ENCODE measurements at regions not wholly inside any gene's neighbourhood (a gene's known extent, or its start where the extent isn't known, plus 50 kb on each side); places are given as distances from the start of the nearest gene placed in this dataset.

GRCh38 chr15:47988564-47988963, 132.2 kb upstream of the SLC24A5 start:
- Histone ChIP-seq H3K9me3 (ENCODE audit: insufficient read depth, low read length, severe bottlenecking) (no peaks in the 10 kb centered on the region), H3K4me2 (ENCODE audit: insufficient read depth, low read length) (no peak overlapping the region), H3K4me3 (ENCODE audit: low read depth in 1 of 2, low read length in 2 of 2) (no peak overlapping the region), H3K79me2 (ENCODE audit: insufficient read depth, low read length) (no peaks in the 10 kb centered on the region), H3K4me1 (ENCODE audit: insufficient read depth, low read length) (no peaks in the 10 kb centered on the region), H3K9ac (ENCODE audit: low read depth, low read length) (no peak overlapping the region), H2AFZ (ENCODE audit: low read depth, low read length) (no peak overlapping the region), H3K27me3 (ENCODE audit: insufficient read depth, low read length, poor library complexity) (no peaks in the 10 kb centered on the region), H4K20me1 (ENCODE audit: insufficient read depth, low read length) (no peaks in the 10 kb centered on the region), H3K27ac (ENCODE audit: low read length) (no peak overlapping the region), H3K36me3 (ENCODE audit: insufficient read depth, low read length) (no peaks in the 10 kb centered on the region)
- DNase-seq (no peak), ATAC-seq (ENCODE audit: insufficient read depth, low read depth) (no peak)
- TF ChIP-seq EZH2 (IDR thresholded peaks at IDR 0.05; ENCODE audit: borderline replicate concordance, low read depth, low read length, severe bottlenecking), result no peak
- no peak for TF ChIP-seq CTCF (IDR thresholded peaks at IDR 0.05; ENCODE audit: borderline replicate concordance, extremely low read depth, low read length, poor library complexity, severe bottlenecking)

- DNase-seq, result no peak
- Histone ChIP-seq H3K9ac (ENCODE audit: low read depth, low read length) (no peak overlapping the region), H4K20me1 (ENCODE audit: insufficient read depth, low read length) (no peaks in the 10 kb centered on the region), H3K36me3 (ENCODE audit: insufficient read depth, low read length) (no peaks in the 10 kb centered on the region), H3K79me2 (ENCODE audit: insufficient read depth, low read length) (no peaks in the 10 kb centered on the region), H3K9me3 (ENCODE audit: insufficient read depth, low read length, severe bottlenecking) (no peaks in the 10 kb centered on the region), H3K4me2 (ENCODE audit: insufficient read depth, low read length) (no peak overlapping the region), H3K4me3 (ENCODE audit: low read depth in 1 of 2, low read length in 2 of 2) (no peak overlapping the region), H2AFZ (ENCODE audit: low read depth, low read length) (no peak overlapping the region), H3K27me3 (ENCODE audit: insufficient read depth, low read length, poor library complexity) (no peaks in the 10 kb centered on the region), H3K4me1 (ENCODE audit: insufficient read depth, low read length) (no peaks in the 10 kb centered on the region), H3K27ac (ENCODE audit: low read length) (no peak overlapping the region)
- TF ChIP-seq CTCF (IDR thresholded peaks at IDR 0.05; ENCODE audit: borderline replicate concordance, extremely low read depth, low read length, poor library complexity, severe bottlenecking) (no peak), EZH2 (IDR thresholded peaks at IDR 0.05; ENCODE audit: borderline replicate concordance, low read depth, low read length, severe bottlenecking) (no peak)
- no peak for ATAC-seq (ENCODE audit: insufficient read depth, low read depth)
These were observed 130.0 kb upstream of the SLC24A5 start for GRCh38 chr15:47990821-47991220.

GRCh38 chr15:47991357-47991756, 129.4 kb upstream of the SLC24A5 start:
- ATAC-seq (ENCODE audit: insufficient read depth, low read depth) (no peak), DNase-seq (no peak)
- Histone ChIP-seq H4K20me1 (ENCODE audit: insufficient read depth, low read length) (no peaks in the 10 kb centered on the region), H3K4me1 (ENCODE audit: insufficient read depth, low read length) (no peaks in the 10 kb centered on the region), H3K79me2 (ENCODE audit: insufficient read depth, low read length) (no peaks in the 10 kb centered on the region), H3K9ac (ENCODE audit: low read depth, low read length) (no peak overlapping the region), H3K36me3 (ENCODE audit: insufficient read depth, low read length) (no peaks in the 10 kb centered on the region), H3K27me3 (ENCODE audit: insufficient read depth, low read length, poor library complexity) (no peaks in the 10 kb centered on the region), H3K9me3 (ENCODE audit: insufficient read depth, low read length, severe bottlenecking) (no peaks in the 10 kb centered on the region), H3K4me2 (ENCODE audit: insufficient read depth, low read length) (no peak overlapping the region), H2AFZ (ENCODE audit: low read depth, low read length) (no peak overlapping the region), H3K4me3 (ENCODE audit: low read depth in 1 of 2, low read length in 2 of 2) (no peak overlapping the region), H3K27ac (ENCODE audit: low read length) (no peak overlapping the region)
- TF ChIP-seq CTCF (IDR thresholded peaks at IDR 0.05; ENCODE audit: borderline replicate concordance, extremely low read depth, low read length, poor library complexity, severe bottlenecking), result no peak
- no peak for TF ChIP-seq EZH2 (IDR thresholded peaks at IDR 0.05; ENCODE audit: borderline replicate concordance, low read depth, low read length, severe bottlenecking)

GRCh38 chr15:47993051-47993450, 127.7 kb upstream of the SLC24A5 start:
- Histone ChIP-seq H3K9me3 (ENCODE audit: insufficient read depth, low read length, severe bottlenecking) (no peaks in the 10 kb centered on the region), H3K27ac (ENCODE audit: low read length) (no peak overlapping the region), H3K9ac (ENCODE audit: low read depth, low read length) (no peak overlapping the region), H3K79me2 (ENCODE audit: insufficient read depth, low read length) (no peaks in the 10 kb centered on the region), H4K20me1 (ENCODE audit: insufficient read depth, low read length) (no peaks in the 10 kb centered on the region), H3K36me3 (ENCODE audit: insufficient read depth, low read length) (no peaks in the 10 kb centered on the region), H2AFZ (ENCODE audit: low read depth, low read length) (no peak overlapping the region), H3K4me2 (ENCODE audit: insufficient read depth, low read length) (no peak overlapping the region), H3K4me3 (ENCODE audit: low read depth in 1 of 2, low read length in 2 of 2) (no peak overlapping the region), H3K27me3 (ENCODE audit: insufficient read depth, low read length, poor library complexity) (no peaks in the 10 kb centered on the region), H3K4me1 (ENCODE audit: insufficient read depth, low read length) (no peaks in the 10 kb centered on the region)
- DNase-seq (no peak), ATAC-seq (ENCODE audit: insufficient read depth, low read depth) (no peak)
- TF ChIP-seq EZH2 (IDR thresholded peaks at IDR 0.05; ENCODE audit: borderline replicate concordance, low read depth, low read length, severe bottlenecking), result no peak
- TF ChIP-seq CTCF (IDR thresholded peaks at IDR 0.05; ENCODE audit: borderline replicate concordance, extremely low read depth, low read length, poor library complexity, severe bottlenecking), result no peak

Data from DND-41 (cell line).